ENCODE measurements at regions not wholly inside any gene's neighbourhood (a gene's known extent, or its start where the extent isn't known, plus 50 kb on each side); places are given as distances from the start of the nearest gene placed in this dataset.

- Histone ChIP-seq H3K79me2 (ENCODE audit: insufficient read depth, low read length) (no peaks in the 10 kb centered on the region), H3K36me3 (replicated peaks in 1 of 2; ENCODE audit: control insufficient read depth in 1 of 2, insufficient read depth in 2 of 2, low read length in 2 of 2) (no peaks in the 10 kb centered on the region), H4K20me1 (ENCODE audit: insufficient read depth, low read length) (no peaks in the 10 kb centered on the region), H3K9me3 (ENCODE audit: low read length) (no peaks in the 10 kb centered on the region), H3K27me3 (ENCODE audit: control insufficient read depth in 1 of 2, insufficient read depth in 2 of 2, low read length in 2 of 2) (0 out of 5 replicates have a peak, but pooled peaks cover 0 to 3% of the 10 kb centered on the region in 2 experiments), H3K4me3 (replicated peaks in 1 of 3; ENCODE audit: insufficient read depth in 1 of 3, low read depth in 2 of 3, low read length in 3 of 3) (no peak overlapping the region), H2AFZ (ENCODE audit: low read length) (no peak overlapping the region), H3K4me2 (ENCODE audit: low read depth, low read length) (no peak overlapping the region), H3K9ac (ENCODE audit: insufficient read depth, low read depth, low read length) (no peak overlapping the region), H3K4me1 (ENCODE audit: insufficient read depth, low read length) (no peaks in the 10 kb centered on the region), H3K27ac (ENCODE audit: extremely low read length, insufficient read depth, low read length) (no peak overlapping the region)
- ChIA-PET CTCF (ENCODE audit: low intra/inter-chr PET ratio, low total read pairs) (no interaction called here), POLR2A (no interaction called here)
- ATAC-seq: no peak
- intact Hi-C loops (cut with micrococcal nuclease; ENCODE audit: unreplicated experiment) (no loop called here), in situ Hi-C loops (cut with HindIII; ENCODE audit: extremely low pct_ligation_motif_present, low pct_unique_long_range_greater_than_20kb) (no loop called here)
- no peak for FAIRE-seq
- WGBS (ENCODE audit: low lambda C conversion rate): 13% methylated on average over 6 of the region's 6 CpGs
- no peak for DNase-seq (ENCODE audit: low spot score)
- BruUV-seq (replicated peaks): no TSS peak
- TF ChIP-seq CREBL2 (CRISPR knock-in tag; IDR thresholded peaks at IDR 0.05; ENCODE audit: borderline replicate concordance) (no peak), ETV6 (CRISPR knock-in tag; conservative IDR thresholded peaks at IDR 0.05) (no peak), GATAD2A (CRISPR knock-in tag; IDR thresholded peaks at IDR 0.05) (no peak), SNAI1 (CRISPR knock-in tag; IDR thresholded peaks at IDR 0.05; ENCODE audit: borderline replicate concordance) (no peak), THAP9 (CRISPR knock-in tag; IDR thresholded peaks at IDR 0.05; ENCODE audit: borderline replicate concordance) (no peak), TRIM24 (CRISPR knock-in tag; IDR thresholded peaks at IDR 0.05) (no peak), ZNF616 (CRISPR knock-in tag; IDR thresholded peaks at IDR 0.05; ENCODE audit: low read depth) (no peak), HOXA7 (CRISPR knock-in tag; IDR thresholded peaks at IDR 0.05) (no peak), ZNF383 (CRISPR knock-in tag; IDR thresholded peaks at IDR 0.05; ENCODE audit: borderline replicate concordance) (no peak), NR3C1 (CRISPR knock-in tag; IDR thresholded peaks at IDR 0.05) (no peak), ATRX (CRISPR knock-in tag; IDR thresholded peaks at IDR 0.05; ENCODE audit: borderline replicate concordance) (no peak)
These were observed 102.2 kb upstream of the SLC28A3 start for GRCh38 chr9:84442712-84443111.

All from HepG2 (cell line).